ENCODE measurements at regions not wholly inside any gene's neighbourhood (a gene's known extent, or its start where the extent isn't known, plus 50 kb on each side); places are given as distances from the start of the nearest gene placed in this dataset.

DNA sequence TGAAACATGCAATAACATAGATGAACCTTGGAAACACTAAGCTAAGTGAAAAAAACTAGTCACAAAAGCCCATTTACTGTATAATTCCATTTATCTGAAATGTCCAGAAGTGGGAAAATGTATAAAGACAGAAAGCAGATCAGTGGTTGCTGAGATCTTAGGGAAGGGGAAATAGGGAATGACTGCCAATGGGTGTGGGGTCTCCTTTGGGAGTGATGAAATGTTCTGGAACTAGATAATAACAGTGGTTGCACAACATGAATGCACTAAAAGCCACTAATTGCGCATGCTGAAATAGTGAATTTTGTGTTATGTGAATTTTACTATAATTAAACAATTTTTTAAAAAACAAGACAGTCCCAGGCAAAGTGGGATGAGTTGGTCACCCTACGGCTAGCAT lies 472.8 kb downstream of the CCDC171 start:
- no peak for DNase-seq

- no peak for DNase-seq
These were observed 474.0 kb downstream of the CCDC171 start for GRCh38 chr9:16026886-16027285.

DNA sequence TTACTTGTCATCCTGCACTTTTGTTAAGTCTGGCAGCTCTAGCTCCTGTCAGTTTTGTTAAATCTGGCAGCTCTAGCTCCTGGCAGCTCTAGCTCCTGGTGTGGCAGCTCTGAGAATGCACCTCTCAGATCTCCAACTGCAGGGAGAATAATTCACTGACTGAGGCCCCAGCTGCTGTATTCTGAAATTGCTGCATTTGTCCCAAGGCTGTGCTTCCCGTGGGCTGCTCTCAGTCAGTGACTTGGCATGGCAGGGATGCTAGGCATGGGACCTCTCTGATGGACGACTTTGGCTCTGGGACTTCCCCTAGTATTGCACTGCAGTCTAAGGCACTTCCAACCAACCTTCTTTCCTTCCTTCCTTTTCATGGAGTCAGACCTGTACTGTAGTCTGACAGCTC lies 475.7 kb downstream of the CCDC171 start:
- no peak for DNase-seq

DNA sequence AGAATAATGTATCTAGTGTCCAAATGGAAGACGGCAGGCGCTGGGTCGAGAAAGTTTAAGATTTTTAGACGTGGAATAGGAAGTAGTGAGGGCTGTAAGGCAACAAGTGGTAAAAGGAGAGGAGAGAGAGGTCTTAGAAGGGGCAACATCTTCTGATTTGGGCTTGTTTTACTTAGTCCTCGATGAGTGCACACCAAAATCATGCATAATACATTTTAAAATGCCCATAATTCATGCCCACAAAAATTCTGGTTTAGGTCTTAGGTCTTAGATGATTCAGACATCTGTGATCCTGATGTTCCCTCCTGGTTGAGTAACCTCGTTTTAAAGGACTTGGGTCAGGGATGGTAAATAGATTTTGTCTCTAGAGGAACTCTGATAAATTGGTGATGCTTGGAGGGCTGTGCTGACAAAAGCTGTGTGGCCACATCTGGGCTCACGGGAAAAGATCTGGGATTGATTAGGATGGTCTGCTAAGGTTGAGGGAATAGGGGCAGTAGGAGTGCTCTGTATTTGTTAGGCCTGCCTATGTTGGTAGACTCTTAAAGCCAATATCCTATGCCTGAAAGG lies 476.3 kb downstream of the CCDC171 start:
- no peak for DNase-seq

- no peak for DNase-seq
These were observed 477.0 kb downstream of the CCDC171 start for GRCh38 chr9:16029796-16030363.

GRCh38 chr9:16030528-16031185 lies 477.8 kb downstream of the CCDC171 start:
- no peak for DNase-seq

- DNase-seq: no peak
These were observed 478.6 kb downstream of the CCDC171 start for GRCh38 chr9:16031486-16031885.

DNA sequence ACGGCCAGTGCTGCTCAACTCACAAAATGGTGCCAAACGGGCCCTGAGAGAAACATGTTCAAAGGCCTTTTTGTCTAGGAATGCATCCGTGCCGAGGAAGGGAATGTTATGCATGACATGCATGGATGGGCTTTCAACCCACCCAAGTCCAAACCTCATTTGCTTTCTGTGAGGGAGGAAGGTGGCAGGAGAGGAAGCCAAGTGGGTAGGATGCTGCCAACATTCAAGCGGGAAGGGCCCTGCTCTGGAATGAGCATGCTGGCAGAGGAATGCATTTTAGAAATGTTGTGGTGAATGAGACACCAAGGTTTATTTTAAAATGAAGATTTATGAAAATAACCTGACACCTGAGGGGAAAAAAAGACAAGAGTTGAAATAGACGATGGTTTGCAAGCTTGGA lies 479.1 kb downstream of the CCDC171 start:
- DNase-seq: no peak

- DNase-seq: no peak
These were observed 480.0 kb downstream of the CCDC171 start for GRCh38 chr9:16032799-16033198.

GRCh38 chr9:16033253-16033652 lies 480.4 kb downstream of the CCDC171 start:
- no peak for DNase-seq

DNA sequence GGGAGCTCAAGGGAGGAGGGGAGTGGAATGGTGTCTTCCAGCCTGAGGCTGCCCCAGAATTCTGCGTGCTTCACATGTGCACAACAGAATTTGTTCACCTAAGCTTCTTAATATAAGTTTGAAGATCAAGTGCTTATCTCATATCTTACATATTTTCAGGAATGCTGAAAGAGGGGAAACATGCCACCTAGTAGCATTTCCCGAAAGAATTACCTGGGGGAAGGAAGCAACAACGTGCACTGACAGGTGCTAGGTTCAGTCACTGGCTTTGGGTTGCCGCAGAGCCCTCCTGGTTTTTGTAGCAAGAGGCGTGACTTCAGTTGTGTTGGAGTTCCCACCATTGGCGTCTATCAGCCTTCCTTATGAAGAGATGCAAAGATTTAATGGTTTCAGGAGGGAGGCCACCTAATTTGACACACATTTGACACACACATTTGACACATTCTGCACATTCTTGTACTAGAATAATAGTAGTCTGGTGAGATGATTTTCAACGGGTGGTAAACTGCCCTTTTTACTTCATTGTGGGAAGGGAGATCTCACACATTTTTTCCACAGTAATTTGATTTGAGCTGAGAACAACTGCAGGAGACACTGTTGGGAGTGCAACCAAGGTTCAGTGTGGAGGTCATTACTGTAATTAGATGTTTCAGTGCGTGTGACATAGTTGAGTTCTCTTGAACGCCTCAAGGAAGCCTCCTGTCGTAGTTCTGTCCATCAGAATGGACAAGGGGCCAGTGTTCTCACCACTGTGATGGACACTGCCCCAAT lies 481.3 kb downstream of the CCDC171 start:
- no peak for DNase-seq

DNA sequence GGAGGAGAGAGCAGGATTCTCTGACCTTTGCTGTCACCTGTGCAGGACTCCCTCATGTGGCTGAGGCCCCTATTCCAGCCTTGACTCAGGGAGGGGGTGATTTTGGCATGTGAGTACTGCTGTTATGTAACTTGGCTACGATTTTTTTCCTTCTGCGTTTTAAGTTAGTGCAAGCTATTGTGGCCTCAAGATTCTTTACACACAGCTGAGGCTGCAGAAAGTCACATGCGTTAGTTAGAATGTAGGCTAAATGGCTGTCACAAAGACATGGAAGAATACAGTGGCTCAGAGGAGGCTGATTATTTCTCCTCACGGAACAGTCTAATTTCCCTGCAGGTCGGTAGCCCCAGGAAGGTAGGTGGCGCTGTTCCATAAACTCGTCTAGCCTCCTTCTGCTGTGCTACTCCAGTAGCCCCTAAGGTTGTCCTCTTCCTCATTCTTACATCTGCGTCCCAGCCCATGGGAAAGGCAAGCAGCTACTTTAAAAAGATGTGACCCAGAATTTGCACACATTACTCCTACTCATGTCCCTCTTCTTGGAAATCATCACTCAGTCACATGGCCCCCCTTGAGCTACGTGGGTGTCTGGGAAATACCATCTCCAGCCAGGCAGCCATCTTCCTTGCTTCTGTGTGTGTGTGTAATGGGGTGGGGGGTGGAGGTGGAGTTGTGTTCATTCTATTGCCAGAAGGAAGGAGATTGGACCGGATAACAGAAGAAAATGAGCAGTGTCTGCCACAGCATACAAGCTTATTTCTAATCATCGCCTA lies 486.6 kb downstream of the CCDC171 start:
- no peak for DNase-seq

DNA sequence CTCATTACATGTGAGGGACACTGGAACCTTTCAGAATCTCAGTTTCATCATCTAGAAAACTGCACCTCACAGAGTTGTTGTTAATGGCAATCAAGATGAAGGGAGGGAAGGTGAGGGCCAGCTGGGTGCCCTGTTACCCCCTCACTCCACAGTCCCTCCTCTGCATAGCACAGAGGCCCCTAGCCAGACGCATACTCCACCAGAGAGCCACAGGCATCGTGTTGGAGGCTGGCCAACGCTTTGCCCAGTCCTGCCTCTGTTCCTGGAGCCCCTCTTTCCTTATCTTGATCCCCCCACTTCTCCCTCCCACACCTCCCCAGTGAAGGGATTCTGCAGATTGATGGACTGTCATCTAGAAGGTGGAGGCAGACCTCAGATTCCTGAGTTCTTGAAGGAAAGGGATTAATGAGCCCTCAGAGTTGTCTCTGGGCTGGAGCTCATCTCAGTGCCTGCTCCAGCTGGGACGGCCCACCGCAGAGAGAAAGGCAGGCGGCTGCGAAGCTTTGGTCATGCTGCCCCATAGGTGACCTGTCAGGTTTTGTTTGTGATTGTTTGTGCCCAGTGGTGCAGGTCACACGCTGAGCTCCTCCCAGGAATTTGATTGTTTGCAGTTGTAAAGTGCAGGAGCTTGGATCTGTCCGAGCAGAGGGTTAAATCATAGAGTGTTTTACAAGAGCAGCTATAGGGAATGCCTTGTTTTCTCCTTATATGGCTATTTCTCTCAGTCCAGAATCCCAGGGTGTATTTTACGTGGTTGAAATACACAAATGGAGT lies 487.3 kb downstream of the CCDC171 start:
- DNase-seq: no peak

GRCh38 chr9:16043756-16044578 lies 491.1 kb downstream of the CCDC171 start:
- DNase-seq: no peak

- DNase-seq: no peak
These were observed 491.7 kb downstream of the CCDC171 start for GRCh38 chr9:16044579-16044881.

DNA sequence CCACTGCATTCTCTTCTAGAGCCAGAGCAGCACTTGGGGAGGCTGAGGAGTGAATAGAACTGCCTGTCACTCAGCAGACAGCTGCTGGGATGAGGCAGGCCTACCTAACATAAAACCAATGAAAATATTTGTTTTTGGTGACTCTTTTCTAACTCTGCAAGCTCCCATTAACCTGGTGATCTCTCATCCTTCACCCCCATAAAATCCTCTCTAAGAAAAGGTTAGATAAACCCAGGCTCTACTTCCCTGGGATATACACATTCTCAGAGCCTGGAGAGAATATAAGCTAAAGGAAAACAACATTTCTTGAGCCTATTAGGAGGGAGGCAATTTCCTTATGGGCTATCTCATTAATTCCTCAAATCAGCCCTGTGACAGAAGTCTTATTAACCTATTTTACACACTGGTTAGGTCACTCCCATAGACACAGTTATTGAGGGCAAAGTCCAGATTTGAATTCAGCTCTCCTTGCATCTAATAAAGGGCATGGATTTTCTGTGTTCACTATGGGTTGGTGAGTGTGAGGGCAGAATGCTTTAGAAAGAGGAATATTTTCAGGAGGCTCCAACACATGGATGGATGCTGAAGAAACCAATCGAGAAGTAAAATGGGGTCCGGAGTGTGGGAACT lies 492.9 kb downstream of the CCDC171 start:
- no peak for DNase-seq

- no peak for DNase-seq
These were observed 493.9 kb downstream of the CCDC171 start for GRCh38 chr9:16046713-16047112.

- DNase-seq: no peak
These were observed 495.3 kb downstream of the CCDC171 start for GRCh38 chr9:16048129-16048528.

DNA sequence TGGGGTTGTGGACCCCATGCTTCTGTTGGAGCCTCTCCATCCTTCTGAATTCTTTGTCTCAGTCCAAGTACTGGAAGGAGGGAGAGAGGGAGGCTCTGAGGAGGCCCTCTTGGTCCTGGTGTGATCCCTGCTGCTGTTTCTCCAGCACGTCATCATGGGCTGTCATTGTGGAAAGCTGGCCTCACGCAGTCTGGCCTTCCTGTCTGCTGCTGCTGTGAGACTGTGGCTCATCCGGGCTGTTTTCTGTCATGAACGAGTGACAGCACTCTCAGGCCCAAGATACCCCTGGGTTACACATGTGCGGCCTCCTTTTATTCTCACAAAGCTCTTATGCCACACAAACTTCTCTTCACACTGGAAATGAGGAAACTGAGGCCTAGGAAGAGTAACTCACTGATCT lies 499.3 kb downstream of the CCDC171 start:
- DNase-seq: no peak

GRCh38 chr9:16052757-16053530 lies 500.1 kb downstream of the CCDC171 start:
- DNase-seq: no peak
